KMS-11 (cell line): ENCODE measurements at regions not wholly inside any gene's neighbourhood (a gene's known extent, or its start where the extent isn't known, plus 50 kb on each side); places are given as distances from the start of the nearest gene placed in this dataset.

Experiments
- H2AFZ ChIP-seq: fragments of 200-600 bp; sonication (generic); 2 replicates; pipeline ENCODE4 v1.6.1; 2016; ENCODE audit warnings: antibody characterized with exemption, mixed run types, low read depth
- H3K27ac ChIP-seq: fragments of 200-600 bp; sonication (generic); 2 replicates; pipeline ENCODE4 v1.6.1; 2016; ENCODE audit warnings: mild to moderate bottlenecking, mixed run types
- H3K27me3 ChIP-seq: fragments of 200-600 bp; sonication (generic); 2 replicates; pipeline ENCODE4 v1.6.1; 2017; ENCODE audit warnings: mild to moderate bottlenecking, low read depth, mixed run types, moderate library complexity; ENCODE audit not compliant: insufficient read depth
- H3K36me3 ChIP-seq: fragments of 200-600 bp; sonication (generic); 2 replicates; pipeline ENCODE4 v1.6.1; 2017; ENCODE audit warnings: mild to moderate bottlenecking, mixed run types; ENCODE audit not compliant: insufficient read depth
- H3K4me1 ChIP-seq: fragments of 200-600 bp; sonication (generic); 2 replicates; pipeline ENCODE4 v1.6.1; 2016; ENCODE audit warnings: mild to moderate bottlenecking, low read depth, mixed run types; ENCODE audit not compliant: poor library complexity, severe bottlenecking
- H3K4me2 ChIP-seq: fragments of 200-600 bp; sonication (generic); 2 replicates; pipeline ENCODE4 v1.7.0; 2016; ENCODE audit warnings: mild to moderate bottlenecking, mixed run types
- H3K4me3 ChIP-seq: fragments of 200-600 bp; sonication (generic); IDR thresholded peaks from 2 replicates; pipeline ENCODE4 v1.6.1; 2017; ENCODE audit warnings: low read depth, low read length, mixed read lengths; ENCODE audit not compliant: insufficient read depth
- H3K79me2 ChIP-seq: fragments of 200-600 bp; sonication (generic); 2 replicates; pipeline ENCODE4 v1.6.1; 2016; ENCODE audit warnings: low read depth, mixed run types; ENCODE audit not compliant: insufficient read depth
- H3K9ac ChIP-seq: fragments of 200-600 bp; sonication (generic); 2 replicates; pipeline ENCODE4 v1.6.1; 2016; ENCODE audit warnings: mild to moderate bottlenecking, mixed run types
- H4K20me1 ChIP-seq: fragments of 200-600 bp; sonication (generic); 2 replicates; pipeline ENCODE4 v1.6.1; 2016; ENCODE audit warnings: mild to moderate bottlenecking, mixed run types; ENCODE audit not compliant: insufficient read depth
- TF ChIP-seq, protein P1 (sequence below): fragments of 200-600 bp; sonication (generic); conservative IDR thresholded peaks from 2 replicates; pipeline ENCODE4 v1.6.1; 2017; ENCODE audit warnings: low read depth, mild to moderate bottlenecking, antibody characterized with exemption, low read length, moderate library complexity, mixed read lengths

DNA sequence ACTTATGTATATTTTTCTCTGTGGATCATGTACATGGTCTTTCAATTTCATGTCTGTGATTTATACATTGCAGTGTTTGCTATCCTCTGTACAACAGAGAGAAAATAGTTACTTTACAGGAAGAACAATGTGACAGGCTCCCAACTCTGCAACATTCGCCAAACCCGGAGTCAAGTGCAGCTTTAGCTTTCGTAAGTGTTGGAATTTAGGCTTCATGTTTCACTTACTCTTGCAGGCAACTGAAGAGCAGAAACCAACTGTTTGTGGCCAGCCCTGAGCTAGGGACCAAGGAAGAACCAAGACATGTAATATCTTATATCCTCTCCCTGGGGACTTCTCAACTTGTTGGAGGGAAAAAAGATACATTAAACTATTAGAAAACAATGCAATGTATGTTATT is 147.9 kb downstream of the C5orf15 start:
- Histone ChIP-seq H3K4me2 (no peak overlapping the region), H3K27me3 (no peaks in the 10 kb centered on the region), H3K4me3 (no peak overlapping the region), H2AFZ (no peak overlapping the region), H3K79me2 (no peaks in the 10 kb centered on the region), H3K9ac (no peak overlapping the region), H4K20me1 (no peaks in the 10 kb centered on the region), H3K4me1 (peaks cover 32% of the 10 kb centered on the region), H3K36me3 (no peaks in the 10 kb centered on the region), H3K27ac (no peak overlapping the region)
- TF ChIP-seq, protein P1, sequence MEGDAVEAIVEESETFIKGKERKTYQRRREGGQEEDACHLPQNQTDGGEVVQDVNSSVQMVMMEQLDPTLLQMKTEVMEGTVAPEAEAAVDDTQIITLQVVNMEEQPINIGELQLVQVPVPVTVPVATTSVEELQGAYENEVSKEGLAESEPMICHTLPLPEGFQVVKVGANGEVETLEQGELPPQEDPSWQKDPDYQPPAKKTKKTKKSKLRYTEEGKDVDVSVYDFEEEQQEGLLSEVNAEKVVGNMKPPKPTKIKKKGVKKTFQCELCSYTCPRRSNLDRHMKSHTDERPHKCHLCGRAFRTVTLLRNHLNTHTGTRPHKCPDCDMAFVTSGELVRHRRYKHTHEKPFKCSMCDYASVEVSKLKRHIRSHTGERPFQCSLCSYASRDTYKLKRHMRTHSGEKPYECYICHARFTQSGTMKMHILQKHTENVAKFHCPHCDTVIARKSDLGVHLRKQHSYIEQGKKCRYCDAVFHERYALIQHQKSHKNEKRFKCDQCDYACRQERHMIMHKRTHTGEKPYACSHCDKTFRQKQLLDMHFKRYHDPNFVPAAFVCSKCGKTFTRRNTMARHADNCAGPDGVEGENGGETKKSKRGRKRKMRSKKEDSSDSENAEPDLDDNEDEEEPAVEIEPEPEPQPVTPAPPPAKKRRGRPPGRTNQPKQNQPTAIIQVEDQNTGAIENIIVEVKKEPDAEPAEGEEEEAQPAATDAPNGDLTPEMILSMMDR: no peak

DNA sequence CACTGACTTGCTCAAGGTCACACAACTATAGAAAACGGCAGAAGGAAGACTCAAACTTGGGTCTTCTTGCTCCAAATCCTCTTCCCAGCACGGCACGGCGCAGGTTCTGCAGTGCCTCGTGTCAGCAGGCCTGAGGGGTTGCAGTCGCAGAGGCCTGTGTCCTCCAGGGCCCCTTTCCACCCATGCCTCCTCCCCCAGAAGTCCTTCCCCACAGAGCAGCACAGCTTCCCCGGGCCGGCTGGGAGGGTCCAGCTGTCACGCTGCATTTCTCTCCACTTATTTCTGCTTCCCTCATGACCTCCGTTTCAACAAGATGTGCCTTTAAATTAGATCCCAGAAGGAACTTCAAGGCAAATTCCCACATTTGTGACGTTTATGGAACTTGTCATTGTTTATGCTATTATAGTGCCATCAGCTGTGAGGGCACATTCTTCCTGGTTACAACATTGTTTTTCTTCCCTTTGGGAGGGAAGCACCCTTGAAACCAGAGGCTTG is 148.4 kb downstream of the C5orf15 start:
- no peaks in the 10 kb centered on the region for H3K27me3 ChIP-seq
- H3K79me2 ChIP-seq: no peaks in the 10 kb centered on the region
- H3K4me1 ChIP-seq: peaks cover 28% of the 10 kb centered on the region
- no peaks in the 10 kb centered on the region for H3K36me3 ChIP-seq
- no peak overlapping the region for H3K4me2 ChIP-seq
- no peak overlapping the region for H3K9ac ChIP-seq
- no peak overlapping the region for H2AFZ ChIP-seq
- H4K20me1 ChIP-seq: no peaks in the 10 kb centered on the region
- H3K4me3 ChIP-seq: no peak overlapping the region
- TF ChIP-seq, protein P1: no peak
- H3K27ac ChIP-seq: no peak overlapping the region

DNA sequence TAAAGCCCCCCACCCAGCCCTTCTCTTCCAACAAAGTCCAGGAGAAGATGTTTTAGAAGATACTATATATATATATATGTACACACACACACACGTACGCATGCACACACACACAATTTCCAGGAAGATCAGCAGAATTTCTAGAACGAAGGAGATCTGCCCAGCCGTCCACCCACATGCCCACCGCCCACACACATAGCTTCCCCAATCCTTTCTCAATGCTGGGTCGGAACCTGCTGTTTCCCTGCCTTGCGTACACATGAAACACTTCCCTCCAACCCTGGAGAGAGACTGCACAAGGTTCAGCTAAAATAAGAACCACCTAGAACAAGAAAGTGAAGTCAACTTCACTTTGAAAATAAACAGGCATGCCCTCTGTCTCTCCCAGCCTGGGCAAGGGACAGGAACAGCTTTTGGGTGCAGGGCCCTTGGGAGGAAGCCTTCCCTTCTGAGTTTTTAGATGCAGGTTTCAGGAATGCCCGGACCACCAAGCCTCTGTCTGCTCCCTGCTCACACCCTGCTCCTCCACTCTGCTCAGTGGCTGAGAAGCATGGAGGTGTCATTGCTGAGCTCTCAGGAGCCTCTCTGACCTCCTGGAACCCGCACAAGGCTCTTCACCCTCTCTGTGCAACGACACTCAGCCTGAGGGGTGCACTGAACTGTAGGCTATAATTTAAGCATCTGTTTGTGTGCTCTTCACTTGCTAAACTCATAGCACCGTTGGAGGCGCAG is 149.4 kb downstream of the C5orf15 start:
- H3K4me2 ChIP-seq: no peak overlapping the region
- H3K9ac ChIP-seq: no peak overlapping the region
- H3K27ac ChIP-seq: no peak overlapping the region
- TF ChIP-seq, protein P1: no peak
- H3K27me3 ChIP-seq: no peaks in the 10 kb centered on the region
- H3K4me1 ChIP-seq: peaks cover 18% of the 10 kb centered on the region
- no peak overlapping the region for H3K4me3 ChIP-seq
- no peaks in the 10 kb centered on the region for H3K36me3 ChIP-seq
- H2AFZ ChIP-seq: no peak overlapping the region
- no peaks in the 10 kb centered on the region for H4K20me1 ChIP-seq
- H3K79me2 ChIP-seq: no peaks in the 10 kb centered on the region

DNA sequence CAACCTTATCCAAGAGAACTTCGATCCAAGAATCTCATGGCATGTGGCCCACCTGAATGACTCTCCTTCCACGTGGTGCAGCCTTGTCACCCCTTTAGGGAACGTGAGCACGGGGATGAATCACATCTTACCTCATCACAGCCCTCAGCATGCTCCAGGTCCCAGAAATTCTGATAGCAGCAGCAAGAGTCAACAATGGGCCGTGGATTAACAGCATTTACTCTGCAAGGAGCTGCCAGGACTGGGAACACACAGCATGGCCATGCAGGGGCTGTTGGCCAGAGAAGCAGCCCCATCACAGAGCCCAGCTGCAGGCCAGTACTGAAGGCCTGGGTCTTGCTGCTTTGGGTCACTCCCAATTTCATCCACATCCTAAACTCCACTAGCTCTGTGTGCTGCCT is 150.4 kb downstream of the C5orf15 start:
- Histone ChIP-seq H3K27ac (no peak overlapping the region), H3K4me1 (peaks cover 8% of the 10 kb centered on the region), H3K36me3 (no peaks in the 10 kb centered on the region), H3K79me2 (no peaks in the 10 kb centered on the region), H4K20me1 (no peaks in the 10 kb centered on the region), H3K27me3 (no peaks in the 10 kb centered on the region), H3K4me3 (no peak overlapping the region), H3K9ac (no peak overlapping the region), H3K4me2 (no peak overlapping the region), H2AFZ (no peak overlapping the region)
- TF ChIP-seq, protein P1: no peak
